AG10803 (cell line): ENCODE measurements at regions not wholly inside any gene's neighbourhood (a gene's known extent, or its start where the extent isn't known, plus 50 kb on each side); places are given as distances from the start of the nearest gene placed in this dataset.

Experiments
- DNase-seq: peaks from one replicate; pipeline ENCODE4 v3.0.0; 2010; ENCODE audit warnings: low read depth
- H3K4me3 ChIP-seq: 2 replicates; pipeline ENCODE4 v1.5.1; 2011; ENCODE audit warnings: mild to moderate bottlenecking, low read length, control low read depth
- CTCF ChIP-seq: conservative IDR thresholded peaks from 2 replicates; pipeline ENCODE4 v1.5.1; 2011; ENCODE audit warnings: mild to moderate bottlenecking, low read length, control low read depth, inconsistent platforms

- no peak for TF ChIP-seq CTCF
- DNase-seq = no peak
- no peak overlapping the region for H3K4me3 ChIP-seq
Observed at GRCh38 chr1:56295949-56296929, 283.1 kb downstream of the PLPP3 start.

GRCh38 chr1:56291374-56291919 lies 287.9 kb downstream of the PLPP3 start:
- TF ChIP-seq CTCF = no peak

GRCh38 chr1:56289260-56289659 lies 290.1 kb downstream of the PLPP3 start:
- no peak overlapping the region for H3K4me3 ChIP-seq
- no peak for DNase-seq
- no peak for TF ChIP-seq CTCF

More at GRCh38 chr1:56291374-56291919, 287.9 kb downstream of the PLPP3 start:
- peak; percentile 74 for DNase-seq
- H3K4me3 ChIP-seq = no peak overlapping the region

- no peak overlapping the region for H3K4me3 ChIP-seq
- DNase-seq = no peak
- no peak for TF ChIP-seq CTCF
Observed at GRCh38 chr1:56287721-56288120, 291.6 kb downstream of the PLPP3 start.

GRCh38 chr1:56286956-56287355 lies 292.4 kb downstream of the PLPP3 start:
- peak; percentile 40 for DNase-seq
- TF ChIP-seq CTCF = no peak

GRCh38 chr1:56286506-56286905 lies 292.9 kb downstream of the PLPP3 start:
- TF ChIP-seq CTCF = no peak
- H3K4me3 ChIP-seq = no peak overlapping the region
- no peak for DNase-seq

More at GRCh38 chr1:56286956-56287355, 292.4 kb downstream of the PLPP3 start:
- no peak overlapping the region for H3K4me3 ChIP-seq
